ENCODE measurements at regions not wholly inside any gene's neighbourhood (a gene's known extent, or its start where the extent isn't known, plus 50 kb on each side); places are given as distances from the start of the nearest gene placed in this dataset.

DNA sequence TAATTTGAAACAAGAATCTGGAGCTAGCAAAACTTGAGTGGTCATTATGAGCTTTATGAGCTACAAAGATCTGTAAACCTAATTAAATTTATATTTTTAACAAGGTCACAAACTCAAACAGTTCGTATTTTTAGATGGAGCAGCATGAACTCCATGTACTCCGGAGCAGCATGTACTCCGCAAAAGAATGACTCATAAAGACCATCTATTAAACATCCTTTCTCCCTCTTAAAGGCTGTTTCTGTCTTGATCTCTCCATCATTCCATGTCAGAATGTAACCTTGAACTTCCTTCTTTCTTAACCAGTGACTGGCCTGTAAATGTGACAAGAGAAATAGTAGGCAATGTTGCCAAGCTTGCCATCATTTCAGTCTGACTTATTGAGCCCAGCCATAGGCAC is 696.9 kb downstream of the ZNF385D start:
- TF ChIP-seq CEBPB (IDR thresholded peaks at IDR 0.05; ENCODE audit: low read depth) (no peak), ELF1 (IDR thresholded peaks at IDR 0.05; ENCODE audit: borderline replicate concordance, low read depth) (no peak)

All from HCT116 (cell line).